GM19463 (cell line): ENCODE measurements at regions not wholly inside any gene's neighbourhood (a gene's known extent, or its start where the extent isn't known, plus 50 kb on each side); places are given as distances from the start of the nearest gene placed in this dataset.

Source experiments
- ATAC-seq: cut with Tn5 transposase; IDR thresholded peaks from one replicate; pipeline ENCODE4 v1.9.1; 2021; ENCODE audit warnings: mild to moderate bottlenecking, moderate library complexity; ENCODE audit not compliant: unreplicated experiment

GRCh38 chr5:24862117-24862516 lies 217.3 kb upstream of the CDH10 start:
- no peak for ATAC-seq

GRCh38 chr5:24855485-24855884 lies 210.7 kb upstream of the CDH10 start:
- no peak for ATAC-seq

- no peak for ATAC-seq
Observed at GRCh38 chr5:24854850-24855249, 210.1 kb upstream of the CDH10 start.

GRCh38 chr5:24854350-24854749 lies 209.6 kb upstream of the CDH10 start:
- ATAC-seq, result no peak

- no peak for ATAC-seq
Observed at GRCh38 chr5:24850926-24851486, 206.2 kb upstream of the CDH10 start.

GRCh38 chr5:24849210-24849609 lies 204.4 kb upstream of the CDH10 start:
- no peak for ATAC-seq

DNA sequence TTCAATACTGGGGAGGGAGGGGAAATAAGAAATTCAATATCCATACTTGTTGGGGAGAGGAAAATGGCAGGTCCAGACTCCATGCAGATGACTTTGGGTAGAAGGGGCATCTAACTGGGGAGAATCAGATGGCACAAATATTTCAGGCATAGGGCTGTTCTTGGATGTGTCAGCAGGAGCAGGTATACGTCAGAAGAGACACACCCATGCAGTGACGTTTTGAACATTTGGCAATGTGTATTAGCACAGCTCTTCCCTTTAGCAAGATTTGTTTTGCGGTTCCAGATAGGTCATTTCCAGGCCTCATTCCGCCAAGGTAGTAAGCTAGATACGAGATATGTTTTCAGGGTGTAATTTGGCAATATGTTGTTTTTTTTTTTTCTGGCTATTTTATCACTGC lies 187.2 kb upstream of the CDH10 start:
- ATAC-seq, result no peak

GRCh38 chr5:24823625-24824024 lies 178.8 kb upstream of the CDH10 start:
- ATAC-seq, result no peak

DNA sequence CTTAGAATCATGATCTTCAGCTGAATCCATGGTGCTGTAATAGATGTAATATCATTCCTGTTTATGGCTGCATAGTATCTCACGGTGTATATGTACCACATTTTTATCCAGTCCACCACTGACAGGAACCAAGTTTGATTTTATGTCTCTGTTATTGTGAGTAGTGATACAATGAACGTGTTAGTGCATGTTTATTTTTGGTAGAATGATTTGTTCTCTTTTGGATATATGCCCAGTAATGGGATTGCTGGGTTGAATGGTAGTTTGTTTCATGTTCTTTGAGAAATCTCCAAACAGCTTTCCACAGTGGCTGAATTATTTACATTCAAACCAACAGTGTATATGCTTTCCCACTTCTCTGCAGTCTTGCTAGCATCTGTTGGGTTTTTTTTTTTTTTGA lies 175.1 kb upstream of the CDH10 start:
- ATAC-seq, result no peak

DNA sequence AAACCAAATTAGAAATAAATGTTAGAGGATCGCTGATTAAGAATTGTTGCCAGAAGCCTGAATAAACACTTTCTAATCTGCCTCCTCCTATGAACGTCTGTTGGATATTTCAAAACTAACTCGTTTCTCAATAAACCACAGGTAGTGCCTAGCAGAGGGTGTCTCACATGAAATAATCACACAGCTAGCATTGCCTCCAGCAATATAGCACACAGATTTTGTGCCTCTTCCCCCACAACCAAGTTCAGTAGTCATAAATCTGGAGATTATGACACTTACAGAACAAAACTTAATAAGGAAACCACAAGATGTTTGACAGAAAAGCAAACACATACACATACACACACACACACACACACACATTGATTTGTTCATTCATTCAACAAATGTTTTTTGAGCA lies 173.2 kb upstream of the CDH10 start:
- no peak for ATAC-seq

- ATAC-seq, result no peak
Observed at GRCh38 chr5:24816206-24816605, 171.4 kb upstream of the CDH10 start.

GRCh38 chr5:24805230-24805629 lies 160.5 kb upstream of the CDH10 start:
- ATAC-seq, result no peak

DNA sequence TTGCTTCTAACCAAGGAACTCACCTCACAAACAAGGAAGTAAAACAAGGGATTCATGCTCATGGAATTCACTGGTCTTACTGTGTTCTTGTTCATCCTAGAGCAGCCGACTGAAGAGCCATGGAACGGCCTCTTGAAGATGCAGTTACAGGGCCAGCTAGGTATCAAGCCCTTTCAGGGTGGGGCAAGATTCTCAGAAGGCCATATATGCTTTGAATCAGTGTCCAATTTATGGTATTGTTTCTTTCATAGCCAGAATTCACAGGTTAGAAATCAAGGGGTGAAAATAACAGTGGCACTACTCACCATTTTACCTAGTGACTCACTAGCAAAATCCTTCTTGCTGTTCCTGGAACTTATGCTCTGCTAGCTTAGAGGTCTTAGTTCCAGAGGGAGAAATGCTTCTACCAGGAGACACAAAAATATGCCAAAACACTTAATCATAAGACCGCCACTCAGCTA lies 159.5 kb upstream of the CDH10 start:
- ATAC-seq, result no peak

DNA sequence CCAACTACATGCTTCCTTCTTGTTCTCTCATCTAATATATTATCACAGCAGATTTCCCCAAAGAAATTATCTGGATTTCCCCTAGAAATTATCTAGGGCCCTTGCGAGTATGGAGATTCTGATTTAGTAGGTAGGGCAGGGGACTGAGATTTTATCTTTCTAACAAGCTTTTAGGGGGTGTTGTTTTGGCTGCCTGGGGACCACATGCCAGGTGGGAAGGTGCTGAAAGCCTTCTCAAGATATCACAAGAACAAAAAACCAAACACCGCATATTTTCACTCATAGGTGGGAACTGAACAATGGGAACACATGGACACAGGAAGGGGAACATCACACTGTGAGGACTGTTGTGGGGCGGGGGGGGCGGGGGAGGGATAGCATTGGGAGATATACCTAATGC lies 146.5 kb upstream of the CDH10 start:
- ATAC-seq, result no peak

DNA sequence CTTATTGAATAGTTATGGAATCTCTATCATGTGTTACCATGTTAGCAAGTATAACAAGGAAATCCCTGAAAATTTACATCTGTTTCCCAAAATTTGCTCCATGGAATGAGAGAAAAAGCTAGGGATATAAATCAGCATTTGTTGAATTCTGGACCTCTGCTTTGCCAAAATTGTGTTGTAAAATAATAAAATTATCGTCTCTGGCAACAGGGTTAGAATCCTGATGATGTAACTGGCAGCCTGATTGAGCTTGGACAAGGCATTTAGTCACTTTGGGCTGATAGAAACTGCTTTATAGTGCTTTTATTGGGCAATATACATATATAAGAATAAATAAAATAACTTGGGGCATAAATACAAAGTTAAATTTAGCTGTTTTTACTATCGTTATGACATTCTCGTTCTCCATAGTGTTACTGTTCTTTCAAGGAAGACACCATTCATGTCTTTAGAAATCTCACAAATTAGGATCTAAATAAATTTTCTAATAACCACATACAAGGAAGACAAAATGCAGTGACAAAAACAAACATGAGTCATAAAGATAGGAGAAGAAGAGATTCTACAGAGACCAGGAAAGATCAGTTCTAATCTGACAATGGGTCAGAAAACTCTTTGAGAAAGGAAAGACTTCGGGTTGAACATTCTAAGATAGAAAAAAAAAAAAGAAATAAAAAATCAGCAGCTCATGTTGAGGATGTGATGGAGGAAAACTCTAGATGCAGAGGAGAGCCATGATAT lies 145.0 kb upstream of the CDH10 start:
- no peak for ATAC-seq

DNA sequence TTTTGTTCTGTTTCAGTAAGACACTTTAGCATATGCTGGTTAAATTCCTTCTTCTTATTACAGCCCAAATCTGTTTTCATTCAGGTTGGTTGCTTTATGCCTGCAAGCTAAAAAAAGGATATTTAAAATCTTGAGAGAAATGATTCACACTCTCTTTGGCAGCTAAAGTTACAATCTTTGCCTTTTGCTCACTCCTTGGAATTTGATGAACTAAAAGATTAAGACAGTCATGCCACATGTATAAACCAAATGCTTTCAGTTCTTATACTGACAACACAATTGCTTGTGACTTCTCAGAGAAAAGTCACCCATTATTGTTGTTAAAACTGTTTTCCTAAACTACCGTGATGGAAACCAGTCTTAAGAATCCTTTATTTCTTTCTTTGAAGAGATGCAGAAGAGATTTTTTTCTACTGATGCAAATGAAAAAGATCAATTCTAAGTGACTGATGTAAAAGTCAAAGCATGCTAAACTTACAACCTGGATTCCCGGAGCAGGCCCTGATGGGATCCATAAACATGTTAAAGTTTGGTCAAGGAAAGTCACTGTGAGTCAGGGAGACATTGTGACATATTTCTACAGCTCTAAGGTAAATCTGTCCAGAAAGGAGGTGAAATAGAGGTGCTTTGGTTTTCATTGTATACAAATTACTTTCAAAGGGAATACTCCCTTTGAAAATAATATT lies 144.2 kb upstream of the CDH10 start:
- ATAC-seq, result no peak

DNA sequence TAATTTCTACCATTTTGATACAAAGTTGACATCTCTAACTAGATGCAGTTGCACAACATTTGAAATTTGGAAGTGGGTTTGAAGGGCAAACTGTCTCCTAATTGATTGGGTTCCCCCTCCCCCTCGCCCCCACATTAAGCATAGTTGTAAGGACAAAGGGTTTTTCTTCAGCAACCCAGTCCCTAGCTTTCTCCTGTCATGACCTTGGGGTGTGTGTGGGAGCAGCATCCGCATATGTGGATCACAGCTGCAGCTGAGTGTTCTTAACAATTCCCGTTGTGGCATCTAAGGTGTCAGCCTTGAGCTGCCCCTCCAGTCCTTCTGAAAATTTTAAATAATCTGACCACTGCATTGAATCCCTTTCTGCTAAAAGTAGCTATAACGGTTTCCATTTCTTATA lies 141.3 kb upstream of the CDH10 start:
- no peak for ATAC-seq

GRCh38 chr5:24783596-24783995 lies 138.8 kb upstream of the CDH10 start:
- ATAC-seq, result no peak

- no peak for ATAC-seq
Observed at GRCh38 chr5:24777392-24777791, 132.6 kb upstream of the CDH10 start.

DNA sequence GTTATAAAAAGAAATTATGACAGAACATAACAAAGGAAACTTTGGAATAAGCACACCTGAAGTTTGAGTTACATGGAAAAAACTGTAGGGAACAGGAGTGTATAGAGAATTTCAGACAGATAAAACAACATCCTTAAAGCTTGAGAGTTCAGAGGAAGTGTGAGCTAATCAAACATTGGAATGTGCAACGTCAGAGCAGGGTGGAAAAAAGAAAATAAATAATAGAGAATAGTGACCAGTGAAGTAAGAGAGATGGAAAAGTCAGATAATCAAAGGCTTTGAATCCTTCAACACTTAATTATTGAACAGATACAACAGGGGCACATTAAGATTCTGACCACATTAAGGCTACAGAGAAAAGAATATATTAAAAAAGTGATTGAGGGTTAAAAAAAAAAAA lies 128.5 kb upstream of the CDH10 start:
- no peak for ATAC-seq

- ATAC-seq, result no peak
Observed at GRCh38 chr5:24767086-24767485, 122.3 kb upstream of the CDH10 start.

GRCh38 chr5:24765219-24765618 lies 120.4 kb upstream of the CDH10 start:
- no peak for ATAC-seq
